Parathyroid adenoma (tissue), 2 donors: ENCODE measurements at regions not wholly inside any gene's neighbourhood (a gene's known extent, or its start where the extent isn't known, plus 50 kb on each side); places are given as distances from the start of the nearest gene placed in this dataset.

Experiments used
- H2AFZ ChIP-seq: fragments of 300-600 bp; sonication (generic); one replicate; pipeline ENCODE4 v1.7.0; 2017; ENCODE audit warnings: antibody characterized with exemption, mild to moderate bottlenecking
- H3K27ac ChIP-seq: fragments of 300-600 bp; sonication (generic); one replicate; pipeline ENCODE4 v1.7.0; 2017
- H3K27me3 ChIP-seq: fragments of 300-600 bp; sonication (generic); one replicate; pipeline ENCODE4 v1.7.0; 2017; ENCODE audit warnings: low read length; ENCODE audit not compliant: control insufficient read depth, insufficient read depth
- H3K36me3 ChIP-seq: fragments of 300-600 bp; sonication (generic); one replicate; pipeline ENCODE4 v1.7.0; 2017; ENCODE audit warnings: low read length; ENCODE audit not compliant: control insufficient read depth, insufficient read depth
- H3K4me1 ChIP-seq: fragments of 300-600 bp; sonication (generic); one replicate; pipeline ENCODE4 v1.7.0; 2017; ENCODE audit warnings: control low read depth
- H3K4me2 ChIP-seq: fragments of 300-600 bp; sonication (generic); one replicate; pipeline ENCODE4 v1.7.0; 2017; ENCODE audit warnings: low read length
- H3K4me3 ChIP-seq: fragments of 300-600 bp; sonication (generic); one replicate; pipeline ENCODE4 v1.7.0; 2017; ENCODE audit warnings: low read depth, low read length
- H3K79me2 ChIP-seq: fragments of 300-600 bp; sonication (generic); one replicate; pipeline ENCODE4 v1.7.0; 2017; ENCODE audit warnings: control low read depth
- H3K9ac ChIP-seq: fragments of 300-600 bp; sonication (generic); one replicate; pipeline ENCODE4 v1.7.0; 2017; ENCODE audit warnings: mild to moderate bottlenecking
- H3K9me3 ChIP-seq: fragments of 300-600 bp; sonication (generic); one replicate; pipeline ENCODE4 v1.7.0; 2017; ENCODE audit warnings: low read length; ENCODE audit not compliant: control insufficient read depth
- TF ChIP-seq, protein P1 (sequence below): fragments of 300-600 bp; sonication (generic); IDR thresholded peaks from one replicate; pipeline ENCODE4 v1.7.0; 2017; ENCODE audit warnings: antibody characterized with exemption, mild to moderate bottlenecking
- donor health status: primary hyperparathyroidism.

- no peaks in the 10 kb centered on the region for H3K4me1 ChIP-seq
- no peak overlapping the region for H3K4me3 ChIP-seq
- TF ChIP-seq, protein P1, sequence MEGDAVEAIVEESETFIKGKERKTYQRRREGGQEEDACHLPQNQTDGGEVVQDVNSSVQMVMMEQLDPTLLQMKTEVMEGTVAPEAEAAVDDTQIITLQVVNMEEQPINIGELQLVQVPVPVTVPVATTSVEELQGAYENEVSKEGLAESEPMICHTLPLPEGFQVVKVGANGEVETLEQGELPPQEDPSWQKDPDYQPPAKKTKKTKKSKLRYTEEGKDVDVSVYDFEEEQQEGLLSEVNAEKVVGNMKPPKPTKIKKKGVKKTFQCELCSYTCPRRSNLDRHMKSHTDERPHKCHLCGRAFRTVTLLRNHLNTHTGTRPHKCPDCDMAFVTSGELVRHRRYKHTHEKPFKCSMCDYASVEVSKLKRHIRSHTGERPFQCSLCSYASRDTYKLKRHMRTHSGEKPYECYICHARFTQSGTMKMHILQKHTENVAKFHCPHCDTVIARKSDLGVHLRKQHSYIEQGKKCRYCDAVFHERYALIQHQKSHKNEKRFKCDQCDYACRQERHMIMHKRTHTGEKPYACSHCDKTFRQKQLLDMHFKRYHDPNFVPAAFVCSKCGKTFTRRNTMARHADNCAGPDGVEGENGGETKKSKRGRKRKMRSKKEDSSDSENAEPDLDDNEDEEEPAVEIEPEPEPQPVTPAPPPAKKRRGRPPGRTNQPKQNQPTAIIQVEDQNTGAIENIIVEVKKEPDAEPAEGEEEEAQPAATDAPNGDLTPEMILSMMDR = no peak
- H3K9me3 ChIP-seq = no peaks in the 10 kb centered on the region
- no peak overlapping the region for H3K27ac ChIP-seq
- no peak overlapping the region for H3K9ac ChIP-seq
- no peaks in the 10 kb centered on the region for H3K27me3 ChIP-seq
- H3K79me2 ChIP-seq = no peaks in the 10 kb centered on the region
- no peak overlapping the region for H3K4me2 ChIP-seq
- no peak overlapping the region for H2AFZ ChIP-seq
- no peaks in the 10 kb centered on the region for H3K36me3 ChIP-seq
These were observed 56.3 kb upstream of the SLC25A33 start for GRCh38 chr1:9482816-9483572.

GRCh38 chr1:9486466-9487140 lies 52.7 kb upstream of the SLC25A33 start:
- TF ChIP-seq, protein P1 = no peak
- Histone ChIP-seq H3K79me2 (no peaks in the 10 kb centered on the region), H3K36me3 (no peaks in the 10 kb centered on the region), H3K27me3 (no peaks in the 10 kb centered on the region), H3K9ac (no peak overlapping the region), H3K9me3 (no peaks in the 10 kb centered on the region), H2AFZ (no peak overlapping the region), H3K4me2 (no peak overlapping the region), H3K27ac (no peak overlapping the region), H3K4me3 (no peak overlapping the region), H3K4me1 (no peaks in the 10 kb centered on the region)
